DMS153 treated with DMSO at 0.1 percent for 48 hours (cell line): ENCODE measurements at regions not wholly inside any gene's neighbourhood (a gene's known extent, or its start where the extent isn't known, plus 50 kb on each side); places are given as distances from the start of the nearest gene placed in this dataset.

Source experiments
- DNase-seq: peaks from one replicate; lab custom pipeline; 2025; ENCODE audit not compliant: unreplicated experiment; lab: John Stamatoyannopoulos, UW

- no peak for DNase-seq
These were observed 71.9 kb upstream of the SLC35B3 start for GRCh38 chr6:8507286-8507685.

- no peak for DNase-seq
These were observed 70.8 kb upstream of the SLC35B3 start for GRCh38 chr6:8506126-8506525.

GRCh38 chr6:8499540-8499939 lies 64.2 kb upstream of the SLC35B3 start:
- DNase-seq: no peak

- no peak for DNase-seq
These were observed 59.4 kb upstream of the SLC35B3 start for GRCh38 chr6:8494730-8495129.

GRCh38 chr6:8492536-8493133 lies 57.3 kb upstream of the SLC35B3 start:
- DNase-seq: no peak
